ENCODE measurements at regions not wholly inside any gene's neighbourhood (a gene's known extent, or its start where the extent isn't known, plus 50 kb on each side); places are given as distances from the start of the nearest gene placed in this dataset.
"Not testable (repeated sequence)": the region's sequence is repeated elsewhere in the genome, so short reads cannot be mapped to it uniquely, and the experiment has no call there.

- 59 to 69% (median 60%) methylated on average over 6 of the region's 6 CpGs for WGBS, 3 donors
- Histone ChIP-seq H3K4me1 (ENCODE audit: insufficient read depth) (no peaks in the 10 kb centered on the region), H3K36me3 (no peaks in the 10 kb centered on the region), H3K4me3 (no peak overlapping the region), H3K27ac (no peak overlapping the region), H3K9me3 (no peaks in the 10 kb centered on the region), H3K27me3 (no peaks in the 10 kb centered on the region)
- TF ChIP-seq CTCF (IDR thresholded peaks at IDR 0.05): no peak
- TF ChIP-seq POLR2A (IDR thresholded peaks at IDR 0.05): no peak
- no peak for TF ChIP-seq EP300 (IDR thresholded peaks at IDR 0.05)
- intact Hi-C loops (cut with DNase I): no loop called here
- DNase-seq: no peak
Measured at GRCh38 chr4:154989511-154989910, 208.4 kb downstream of the RBM46 start.

- H3K27me3 ChIP-seq; H3K27ac ChIP-seq; H3K36me3 ChIP-seq; H3K9me3 ChIP-seq; H3K4me1 ChIP-seq (ENCODE audit: insufficient read depth); DNase-seq; intact Hi-C loops (cut with DNase I); H3K4me3 ChIP-seq: not testable (repeated sequence)
- WGBS, 3 donors: 75 to 81% (median 75%) methylated on average over 5 of the region's 5 CpGs
Measured at GRCh38 chr4:154997866-154998265, 210.6 kb upstream of the NPY2R start.

DNA sequence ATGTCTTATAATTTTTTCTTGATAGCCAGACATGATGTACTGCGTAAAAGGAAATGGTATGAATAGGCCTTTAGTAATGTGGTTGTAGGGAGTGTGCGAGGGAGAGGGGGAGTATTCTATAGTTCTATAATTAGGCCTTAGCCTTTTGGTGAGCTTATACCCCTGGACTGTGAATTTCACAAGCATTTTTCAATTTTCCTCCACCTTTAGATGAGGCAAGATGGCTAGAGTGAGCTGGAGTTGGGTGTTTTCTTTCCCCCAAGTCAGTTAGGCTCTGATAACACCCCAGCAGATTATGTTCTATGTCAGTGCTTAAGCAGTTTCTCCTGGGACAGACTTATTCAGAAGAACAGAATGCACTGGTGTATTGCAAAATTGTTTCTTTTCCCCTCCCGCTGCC lies 210.2 kb upstream of the NPY2R start:
- Histone ChIP-seq H3K9me3 (no peaks in the 10 kb centered on the region), H3K4me1 (ENCODE audit: insufficient read depth) (no peaks in the 10 kb centered on the region), H3K27me3 (no peaks in the 10 kb centered on the region), H3K4me3 (no peak overlapping the region), H3K36me3 (no peaks in the 10 kb centered on the region), H3K27ac (no peak overlapping the region)
- DNase-seq: no peak
- WGBS, 3 donors: 81 to 82% (median 81%) methylated on average over 3 of the region's 3 CpGs
- TF ChIP-seq CTCF (IDR thresholded peaks at IDR 0.05) (no peak), POLR2A (IDR thresholded peaks at IDR 0.05) (no peak), EP300 (IDR thresholded peaks at IDR 0.05) (no peak)
- intact Hi-C loops (cut with DNase I): no loop called here

DNA sequence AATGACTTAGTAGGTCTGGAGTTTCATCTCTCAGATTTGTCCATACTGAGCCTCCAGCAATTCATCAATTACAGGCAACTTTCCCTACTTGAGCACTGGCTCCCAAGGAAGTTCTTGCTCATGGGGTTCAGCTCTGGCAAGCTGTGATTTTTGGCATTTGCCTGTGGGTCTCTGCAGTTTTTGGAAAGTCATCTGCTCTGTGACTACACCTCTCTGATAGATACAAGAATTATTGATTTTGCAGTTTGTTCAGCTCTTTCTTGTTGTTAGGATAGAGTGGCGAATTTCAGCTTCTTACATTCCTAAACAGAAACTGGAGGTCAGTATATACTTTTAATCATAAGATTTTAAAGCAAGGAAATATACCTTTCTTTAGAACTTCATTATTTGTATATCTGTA lies 209.7 kb upstream of the NPY2R start:
- 92 to 96% (median 95%) methylated on average over 1 of the region's 1 CpG for WGBS, 3 donors

More for the DNA sequence above, 209.7 kb upstream of the NPY2R start:
- Histone ChIP-seq H3K9me3 (no peaks in the 10 kb centered on the region), H3K27me3 (no peaks in the 10 kb centered on the region), H3K27ac (no peak overlapping the region), H3K4me1 (ENCODE audit: insufficient read depth) (no peaks in the 10 kb centered on the region), H3K36me3 (no peaks in the 10 kb centered on the region), H3K4me3 (no peak overlapping the region)
- TF ChIP-seq CTCF (IDR thresholded peaks at IDR 0.05): no peak
- TF ChIP-seq EP300 (IDR thresholded peaks at IDR 0.05): no peak
- no peak for TF ChIP-seq POLR2A (IDR thresholded peaks at IDR 0.05)
- DNase-seq: no peak
- intact Hi-C loops (cut with DNase I): no loop called here

All from ovary (tissue), 7 donors.